Ishikawa (cell line): ENCODE measurements at regions not wholly inside any gene's neighbourhood (a gene's known extent, or its start where the extent isn't known, plus 50 kb on each side); places are given as distances from the start of the nearest gene placed in this dataset.
A peak's percentile ranks its signal among the peaks of the same experiment; 100 is the strongest.

Experiments
- CEBPB ChIP-seq: IDR thresholded peaks from 2 replicates; pipeline ENCODE4 v1.6.1; 2012
- CREB1 ChIP-seq: IDR thresholded peaks from 2 replicates; pipeline ENCODE4 v1.6.1; 2012; ENCODE audit warnings: low read depth
- EGR1 ChIP-seq: IDR thresholded peaks from 2 replicates; pipeline ENCODE4 v1.6.1; 2012
- EP300 ChIP-seq: IDR thresholded peaks from 2 replicates; pipeline ENCODE4 v1.6.1; 2012; ENCODE audit warnings: borderline replicate concordance
- FOXM1 ChIP-seq: IDR thresholded peaks from 2 replicates; pipeline ENCODE4 v1.6.1; 2012; ENCODE audit warnings: low read depth, borderline replicate concordance
- MAX ChIP-seq: IDR thresholded peaks from 2 replicates; pipeline ENCODE4 v1.6.1; 2012
- NFIC ChIP-seq: IDR thresholded peaks from 2 replicates; pipeline ENCODE4 v1.6.1; 2012
- RAD21 ChIP-seq: IDR thresholded peaks from 2 replicates; pipeline ENCODE4 v1.6.1; 2012; ENCODE audit warnings: low read depth
- REST ChIP-seq: IDR thresholded peaks from 2 replicates; pipeline ENCODE4 v1.6.1; 2012; ENCODE audit warnings: low read depth, mild to moderate bottlenecking
- TAF1 ChIP-seq: IDR thresholded peaks from 2 replicates; pipeline ENCODE4 v1.6.1; 2012; ENCODE audit warnings: low read depth, mild to moderate bottlenecking
- TCF12 ChIP-seq: IDR thresholded peaks from 2 replicates; pipeline ENCODE4 v1.6.1; 2012; ENCODE audit warnings: low read depth
- TEAD4 ChIP-seq: IDR thresholded peaks from 2 replicates; pipeline ENCODE4 v1.6.1; 2012
- USF1 ChIP-seq: IDR thresholded peaks from 2 replicates; pipeline ENCODE4 v1.6.1; 2012
- YY1 ChIP-seq: IDR thresholded peaks from 2 replicates; pipeline ENCODE4 v1.6.1; 2012; ENCODE audit warnings: low read depth
- ZBTB7A ChIP-seq: IDR thresholded peaks from 2 replicates; pipeline ENCODE4 v1.6.1; 2012; ENCODE audit warnings: low read depth

GRCh38 chr1:88404582-88404981 is 279.5 kb upstream of the PKN2 start:
- TF ChIP-seq EGR1 (no peak), ZBTB7A (no peak), EP300 (no peak), REST (no peak), RAD21 (no peak), FOXM1 (no peak), NFIC (no peak)

GRCh38 chr1:88407248-88407647 is 276.8 kb upstream of the PKN2 start:
- TF ChIP-seq NFIC (no peak), TAF1 (no peak), YY1 (no peak), FOXM1 (no peak)

DNA sequence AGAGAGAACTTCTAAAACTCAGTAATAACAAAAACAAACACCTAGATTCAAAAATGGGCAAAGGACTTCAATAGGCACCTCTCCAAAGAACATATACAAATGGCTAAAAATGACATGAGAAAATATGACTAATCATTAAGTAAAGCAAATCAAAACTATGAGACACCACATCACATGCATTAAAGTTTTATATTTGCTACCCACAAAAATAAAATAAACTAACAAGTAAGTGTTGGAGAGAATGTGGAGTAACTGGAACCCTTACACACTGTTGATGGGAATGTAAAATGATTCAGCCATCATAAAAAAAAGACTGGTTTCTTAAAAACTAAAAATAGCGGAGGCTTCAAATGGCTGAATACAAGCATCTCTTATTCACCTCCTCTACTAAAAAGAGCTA is 262.1 kb upstream of the PKN2 start:
- TF ChIP-seq USF1: no peak
- no peak for TF ChIP-seq ZBTB7A
- no peak for TF ChIP-seq CEBPB
- TF ChIP-seq YY1: no peak

- no peak for TF ChIP-seq EGR1
Measured at GRCh38 chr1:88433556-88433955, 250.5 kb upstream of the PKN2 start.

GRCh38 chr1:88434836-88435235 is 249.2 kb upstream of the PKN2 start:
- TF ChIP-seq TEAD4 (no peak), EP300 (no peak), CREB1 (no peak), YY1 (no peak), TCF12 (no peak), CEBPB (no peak), RAD21 (no peak), EGR1 (no peak), TAF1 (no peak), USF1 (no peak), NFIC (no peak), REST (no peak), ZBTB7A (no peak), MAX (no peak), FOXM1 (no peak)

GRCh38 chr1:88441022-88441421 is 243.1 kb upstream of the PKN2 start:
- TF ChIP-seq REST: no peak
- 0 out of 2 replicates have a peak, but pooled peaks have one; percentile 11 for TF ChIP-seq CEBPB
- no peak for TF ChIP-seq NFIC
- no peak for TF ChIP-seq EGR1
